CD4-positive, alpha-beta T cell treated with Interleukin-1 beta for 1 hour (primary cell): ENCODE measurements at regions not wholly inside any gene's neighbourhood (a gene's known extent, or its start where the extent isn't known, plus 50 kb on each side); places are given as distances from the start of the nearest gene placed in this dataset.

Experiments
- DNase-seq, 2 donors: peaks; one replicate each; pipeline ENCODE4 v3.0.0-alpha.2; 2020 to 2022

- DNase-seq, result no peak
Measured at GRCh38 chr5:65068410-65068809, 299.7 kb downstream of the CWC27 start.

GRCh38 chr5:65070026-65070425 lies 301.3 kb downstream of the CWC27 start:
- no peak for DNase-seq

DNA sequence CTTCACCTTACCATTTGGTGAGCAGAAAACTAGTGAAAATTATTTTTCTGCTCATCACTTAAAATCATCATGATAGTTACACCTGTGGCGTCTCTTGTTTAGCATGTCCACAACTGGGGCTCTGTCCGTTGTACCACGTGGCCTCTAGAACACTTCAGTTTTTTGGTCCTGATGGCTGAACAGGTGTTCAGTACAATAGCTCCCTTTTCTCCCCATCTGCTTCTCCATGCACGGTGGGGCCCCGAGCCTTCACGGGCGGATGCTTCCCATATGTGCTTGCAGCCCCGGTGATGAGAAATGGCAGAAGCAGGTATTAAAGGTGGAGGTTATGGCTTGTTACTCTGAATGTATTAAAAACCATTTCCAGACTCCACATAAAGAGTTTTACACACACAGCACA lies 304.1 kb downstream of the CWC27 start:
- DNase-seq, result no peak

DNA sequence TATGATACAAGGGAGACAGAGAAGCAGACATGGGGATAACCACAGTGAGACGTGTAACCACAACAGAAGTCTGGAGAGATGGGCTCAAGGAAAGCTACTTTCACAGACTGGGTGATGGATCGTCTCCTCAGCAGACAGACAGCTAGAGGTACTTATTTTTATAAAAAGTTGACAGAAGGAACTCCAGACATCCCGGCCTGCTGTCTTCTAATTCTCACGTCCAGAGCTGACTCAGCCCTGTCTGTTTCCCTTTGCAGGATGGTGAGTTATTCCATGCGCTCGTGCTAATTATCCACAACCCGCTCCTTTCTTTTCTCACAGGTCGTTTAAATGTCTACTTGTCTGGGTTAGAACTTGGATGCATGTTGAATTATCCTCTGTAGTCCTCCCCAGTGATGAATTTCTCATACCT lies 304.5 kb downstream of the CWC27 start:
- DNase-seq, result no peak

DNA sequence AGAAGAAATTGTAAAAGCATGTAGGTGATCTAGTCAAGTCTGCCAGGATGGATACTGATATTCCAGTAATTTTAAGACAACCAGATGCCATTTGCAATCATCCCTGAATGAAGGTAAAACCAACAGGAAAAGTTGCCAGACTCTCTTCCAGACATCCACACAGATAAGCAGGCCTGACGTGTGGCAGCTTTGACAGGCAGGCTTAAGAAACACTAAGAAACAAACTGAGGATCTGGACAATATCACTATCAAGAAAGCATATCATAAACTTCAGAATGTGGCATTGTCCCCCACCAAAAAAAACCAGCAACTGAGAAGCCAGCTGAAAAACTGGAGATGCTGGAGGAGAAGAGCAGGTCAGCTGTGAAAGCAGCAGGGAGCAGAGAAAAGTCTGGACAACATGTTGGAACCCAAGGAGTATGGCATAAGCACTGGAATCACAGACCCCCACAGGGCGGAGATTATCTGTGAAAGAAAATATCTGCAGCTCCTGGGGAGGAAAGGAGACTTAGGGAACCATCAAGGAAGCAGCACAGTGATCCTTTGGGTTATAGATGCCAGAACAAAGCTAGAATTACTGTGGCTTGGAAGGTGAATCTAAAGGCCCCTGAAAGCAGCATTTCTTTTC lies 307.0 kb downstream of the CWC27 start:
- DNase-seq, result no peak

DNA sequence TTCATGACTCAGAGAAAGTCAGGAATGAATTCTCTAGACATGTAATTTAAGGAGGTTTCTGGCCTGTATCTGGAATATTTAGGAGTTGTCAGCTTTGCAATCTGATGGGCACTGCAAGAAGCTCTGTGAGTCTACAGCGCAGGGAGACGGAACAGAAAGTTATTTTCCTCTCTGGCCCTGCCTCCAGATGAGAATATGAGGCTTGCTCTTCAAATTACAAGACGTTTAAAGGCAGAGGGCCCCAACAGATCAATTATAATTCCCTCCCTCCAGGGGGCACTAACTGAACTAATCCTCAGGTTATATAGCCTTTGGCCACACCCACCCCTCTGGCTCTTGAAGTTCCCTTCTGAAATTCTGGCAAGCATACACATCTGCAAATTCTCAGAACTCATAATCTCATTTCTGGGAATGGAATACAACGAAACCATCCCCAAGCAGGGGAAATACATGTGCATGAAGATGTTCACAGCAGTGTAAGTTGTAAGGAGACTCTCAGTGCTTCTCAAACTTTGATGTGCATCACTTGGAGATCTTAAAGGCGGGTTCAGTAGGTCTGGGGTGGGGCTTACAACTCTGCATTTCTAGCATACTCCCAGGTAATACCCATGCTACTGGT lies 307.6 kb downstream of the CWC27 start:
- DNase-seq, result peak; percentile 48 to 67

DNA sequence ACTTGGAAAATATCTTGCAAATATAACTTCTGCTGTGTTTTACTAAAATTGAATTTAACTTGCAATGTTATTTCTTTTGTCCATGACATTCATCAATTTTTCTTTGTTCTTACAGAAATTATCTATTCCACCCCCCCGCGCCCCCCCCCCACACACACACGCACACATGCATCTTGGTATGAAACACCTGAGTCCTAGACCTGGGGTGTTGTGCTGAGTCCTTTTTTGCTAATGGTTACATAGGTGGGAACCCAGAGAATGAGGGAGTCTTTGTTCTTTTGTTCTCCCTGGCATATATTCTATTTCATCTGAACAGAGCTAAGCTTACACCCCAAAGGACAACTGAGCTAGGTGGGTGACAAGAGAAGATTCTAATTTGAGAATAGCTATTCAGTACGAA lies 308.9 kb downstream of the CWC27 start:
- no peak for DNase-seq

DNA sequence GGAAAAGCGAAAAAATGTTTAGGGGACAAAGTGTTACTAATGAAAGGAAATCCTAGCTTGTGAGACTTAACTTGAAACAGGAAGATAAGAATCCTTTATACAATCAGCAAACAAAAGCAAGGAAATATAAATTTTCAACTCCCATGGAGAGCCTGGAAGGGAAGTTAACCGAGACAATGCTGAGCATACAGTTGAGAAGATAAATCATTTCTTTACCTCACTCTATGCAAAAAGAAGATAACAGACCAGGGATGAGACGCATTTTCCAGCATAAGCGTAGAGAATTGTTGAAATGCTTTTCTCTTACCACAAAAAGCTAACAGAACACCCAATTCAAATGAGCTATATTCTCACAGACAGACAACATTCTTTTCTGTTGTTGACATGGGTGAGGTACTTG lies 309.6 kb downstream of the CWC27 start:
- DNase-seq, result no peak

GRCh38 chr5:65081071-65081470 lies 312.3 kb downstream of the CWC27 start:
- DNase-seq, result no peak

DNA sequence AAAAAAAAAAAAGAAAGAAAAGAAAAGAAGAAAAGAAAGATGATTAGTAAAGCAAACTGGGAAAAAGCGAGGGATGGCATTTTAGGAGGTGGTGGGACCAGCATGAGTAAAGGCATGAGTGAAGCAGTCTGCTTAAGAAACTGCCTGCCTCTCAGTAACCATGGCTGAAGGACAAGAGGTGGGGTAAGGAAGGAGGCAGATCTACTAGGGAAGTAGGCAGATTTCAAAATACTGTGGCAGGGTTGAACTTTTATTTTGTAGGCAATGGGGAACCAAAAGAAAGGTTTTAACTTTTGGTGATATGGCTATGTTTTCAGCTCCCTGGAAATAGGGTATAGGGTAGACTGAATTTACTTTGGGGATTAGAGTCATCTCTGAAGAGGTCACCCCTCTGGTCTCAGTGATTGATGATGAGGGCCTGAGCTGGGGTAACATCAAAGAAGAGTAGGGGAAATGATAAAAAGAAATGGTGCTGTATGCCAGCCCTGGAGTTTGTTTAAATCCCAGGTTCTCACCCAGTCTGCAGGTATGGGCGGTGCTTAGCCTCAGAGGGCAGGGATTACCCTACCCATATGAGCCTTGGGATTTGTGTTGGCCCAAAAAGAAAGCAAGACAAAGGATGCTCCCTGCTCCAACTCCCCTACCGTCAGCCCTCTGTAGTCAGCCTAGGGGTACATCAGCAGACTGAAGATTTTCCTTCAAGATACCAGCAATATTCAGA lies 316.2 kb downstream of the CWC27 start:
- DNase-seq, result no peak

DNA sequence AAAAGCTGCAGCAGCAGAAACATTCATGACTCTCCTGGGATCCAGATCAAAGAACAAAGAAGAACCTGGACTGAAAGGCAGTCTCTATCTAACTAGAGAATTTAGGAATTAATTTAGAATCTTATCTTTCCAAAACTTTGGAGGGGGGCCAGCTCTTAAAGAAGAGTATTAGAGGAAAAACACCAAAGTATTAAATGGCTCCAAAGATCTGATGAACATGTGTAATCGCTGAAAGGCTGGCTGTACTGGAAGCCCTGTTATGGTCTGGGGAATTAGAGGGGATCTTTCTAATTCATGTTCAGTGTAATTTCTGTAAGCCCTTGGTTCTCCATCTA lies 316.8 kb downstream of the CWC27 start:
- DNase-seq, result no peak

GRCh38 chr5:65086234-65086890 lies 317.6 kb downstream of the CWC27 start:
- DNase-seq, result no peak

DNA sequence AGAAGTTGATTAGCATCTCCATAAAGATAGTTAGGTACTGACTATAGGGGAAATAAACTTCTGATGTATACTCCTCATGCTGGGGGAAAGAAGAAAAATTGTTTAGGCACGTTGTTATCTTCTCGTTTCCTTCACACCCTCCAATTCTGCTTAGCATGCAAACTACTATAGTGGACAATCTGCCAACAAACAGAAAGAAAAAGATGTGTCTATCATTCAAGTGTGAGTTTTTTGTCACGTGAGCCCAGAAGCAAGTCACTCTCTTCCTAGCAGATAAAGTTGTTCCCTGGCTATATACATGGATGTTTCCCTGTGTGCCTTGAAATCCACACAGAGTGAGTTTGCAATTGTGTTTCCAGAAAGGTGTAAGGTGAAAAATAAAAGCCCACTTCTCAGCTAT lies 318.4 kb downstream of the CWC27 start:
- no peak for DNase-seq

DNA sequence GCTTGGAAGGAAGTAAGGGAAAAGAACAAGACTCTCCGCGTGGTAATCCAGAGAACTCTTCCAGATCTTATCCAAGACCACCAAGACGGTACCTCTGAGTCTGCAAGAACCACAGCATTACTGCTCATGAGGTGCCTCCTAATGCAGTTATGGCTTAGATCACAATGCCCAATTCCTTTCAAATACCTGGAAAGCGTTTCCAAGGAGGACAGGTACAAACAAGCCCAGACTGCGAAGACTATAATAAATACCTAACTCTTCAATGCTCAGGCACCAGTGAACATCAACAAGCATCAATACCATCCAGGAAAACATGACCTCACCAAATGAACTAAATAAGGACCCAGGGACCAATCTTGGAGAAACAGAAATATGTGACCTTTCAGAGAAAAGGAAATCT lies 325.5 kb downstream of the CWC27 start:
- DNase-seq, result no peak

- no peak for DNase-seq
Measured at GRCh38 chr5:65098393-65098792, 329.7 kb downstream of the CWC27 start.
